ENCODE measurements at regions not wholly inside any gene's neighbourhood (a gene's known extent, or its start where the extent isn't known, plus 50 kb on each side); places are given as distances from the start of the nearest gene placed in this dataset.

DNA sequence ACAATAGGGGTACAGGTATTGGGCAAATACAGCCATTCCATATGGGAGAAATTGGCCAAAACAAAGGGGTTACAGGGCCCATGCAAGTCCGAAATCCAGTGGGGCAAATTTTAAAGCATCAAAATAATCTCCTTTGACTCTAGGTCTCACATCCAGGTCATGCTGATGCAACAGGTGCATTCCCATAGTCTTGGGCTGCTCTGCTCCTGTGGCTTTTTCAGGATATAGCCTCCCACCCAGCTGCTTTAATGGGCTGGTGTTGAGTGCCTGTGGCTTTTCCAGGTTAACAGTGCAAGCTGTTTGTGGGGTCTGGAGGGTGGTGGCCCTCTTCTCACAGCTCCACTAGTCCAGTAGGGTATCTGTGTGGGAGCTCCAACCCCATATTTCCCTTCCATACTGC is 607.1 kb downstream of the MEI4 start:
- H3K4me3 Mint-ChIP-seq, result no peak overlapping the region
- no peak for ATAC-seq
- no peaks in the 10 kb centered on the region for H3K79me2 ChIP-seq (replicated peaks; ENCODE audit: insufficient read depth)
- H3K27me3 ChIP-seq (ENCODE audit: insufficient read depth), result no peaks in the 10 kb centered on the region
- H3K4me1 Mint-ChIP-seq, result 0 out of 3 replicates have a peak, but pooled peaks cover 3% of the 10 kb centered on the region
- no peaks in the 10 kb centered on the region for H3K27me3 Mint-ChIP-seq (ENCODE audit: insufficient read depth, low read depth, poor library complexity)
- H3K4me3 ChIP-seq, result no peak overlapping the region
- H3F3A ChIP-seq (replicated peaks; ENCODE audit: low read depth), result no peaks in the 10 kb centered on the region
- DNase-seq (ENCODE audit: low spot score), result no peak
- peaks cover 12% of the 10 kb centered on the region for H3K9me3 Mint-ChIP-seq
- TF ChIP-seq NANOG (IDR thresholded peaks at IDR 0.05; ENCODE audit: borderline replicate concordance), result no peak
- TF ChIP-seq, protein P1, sequence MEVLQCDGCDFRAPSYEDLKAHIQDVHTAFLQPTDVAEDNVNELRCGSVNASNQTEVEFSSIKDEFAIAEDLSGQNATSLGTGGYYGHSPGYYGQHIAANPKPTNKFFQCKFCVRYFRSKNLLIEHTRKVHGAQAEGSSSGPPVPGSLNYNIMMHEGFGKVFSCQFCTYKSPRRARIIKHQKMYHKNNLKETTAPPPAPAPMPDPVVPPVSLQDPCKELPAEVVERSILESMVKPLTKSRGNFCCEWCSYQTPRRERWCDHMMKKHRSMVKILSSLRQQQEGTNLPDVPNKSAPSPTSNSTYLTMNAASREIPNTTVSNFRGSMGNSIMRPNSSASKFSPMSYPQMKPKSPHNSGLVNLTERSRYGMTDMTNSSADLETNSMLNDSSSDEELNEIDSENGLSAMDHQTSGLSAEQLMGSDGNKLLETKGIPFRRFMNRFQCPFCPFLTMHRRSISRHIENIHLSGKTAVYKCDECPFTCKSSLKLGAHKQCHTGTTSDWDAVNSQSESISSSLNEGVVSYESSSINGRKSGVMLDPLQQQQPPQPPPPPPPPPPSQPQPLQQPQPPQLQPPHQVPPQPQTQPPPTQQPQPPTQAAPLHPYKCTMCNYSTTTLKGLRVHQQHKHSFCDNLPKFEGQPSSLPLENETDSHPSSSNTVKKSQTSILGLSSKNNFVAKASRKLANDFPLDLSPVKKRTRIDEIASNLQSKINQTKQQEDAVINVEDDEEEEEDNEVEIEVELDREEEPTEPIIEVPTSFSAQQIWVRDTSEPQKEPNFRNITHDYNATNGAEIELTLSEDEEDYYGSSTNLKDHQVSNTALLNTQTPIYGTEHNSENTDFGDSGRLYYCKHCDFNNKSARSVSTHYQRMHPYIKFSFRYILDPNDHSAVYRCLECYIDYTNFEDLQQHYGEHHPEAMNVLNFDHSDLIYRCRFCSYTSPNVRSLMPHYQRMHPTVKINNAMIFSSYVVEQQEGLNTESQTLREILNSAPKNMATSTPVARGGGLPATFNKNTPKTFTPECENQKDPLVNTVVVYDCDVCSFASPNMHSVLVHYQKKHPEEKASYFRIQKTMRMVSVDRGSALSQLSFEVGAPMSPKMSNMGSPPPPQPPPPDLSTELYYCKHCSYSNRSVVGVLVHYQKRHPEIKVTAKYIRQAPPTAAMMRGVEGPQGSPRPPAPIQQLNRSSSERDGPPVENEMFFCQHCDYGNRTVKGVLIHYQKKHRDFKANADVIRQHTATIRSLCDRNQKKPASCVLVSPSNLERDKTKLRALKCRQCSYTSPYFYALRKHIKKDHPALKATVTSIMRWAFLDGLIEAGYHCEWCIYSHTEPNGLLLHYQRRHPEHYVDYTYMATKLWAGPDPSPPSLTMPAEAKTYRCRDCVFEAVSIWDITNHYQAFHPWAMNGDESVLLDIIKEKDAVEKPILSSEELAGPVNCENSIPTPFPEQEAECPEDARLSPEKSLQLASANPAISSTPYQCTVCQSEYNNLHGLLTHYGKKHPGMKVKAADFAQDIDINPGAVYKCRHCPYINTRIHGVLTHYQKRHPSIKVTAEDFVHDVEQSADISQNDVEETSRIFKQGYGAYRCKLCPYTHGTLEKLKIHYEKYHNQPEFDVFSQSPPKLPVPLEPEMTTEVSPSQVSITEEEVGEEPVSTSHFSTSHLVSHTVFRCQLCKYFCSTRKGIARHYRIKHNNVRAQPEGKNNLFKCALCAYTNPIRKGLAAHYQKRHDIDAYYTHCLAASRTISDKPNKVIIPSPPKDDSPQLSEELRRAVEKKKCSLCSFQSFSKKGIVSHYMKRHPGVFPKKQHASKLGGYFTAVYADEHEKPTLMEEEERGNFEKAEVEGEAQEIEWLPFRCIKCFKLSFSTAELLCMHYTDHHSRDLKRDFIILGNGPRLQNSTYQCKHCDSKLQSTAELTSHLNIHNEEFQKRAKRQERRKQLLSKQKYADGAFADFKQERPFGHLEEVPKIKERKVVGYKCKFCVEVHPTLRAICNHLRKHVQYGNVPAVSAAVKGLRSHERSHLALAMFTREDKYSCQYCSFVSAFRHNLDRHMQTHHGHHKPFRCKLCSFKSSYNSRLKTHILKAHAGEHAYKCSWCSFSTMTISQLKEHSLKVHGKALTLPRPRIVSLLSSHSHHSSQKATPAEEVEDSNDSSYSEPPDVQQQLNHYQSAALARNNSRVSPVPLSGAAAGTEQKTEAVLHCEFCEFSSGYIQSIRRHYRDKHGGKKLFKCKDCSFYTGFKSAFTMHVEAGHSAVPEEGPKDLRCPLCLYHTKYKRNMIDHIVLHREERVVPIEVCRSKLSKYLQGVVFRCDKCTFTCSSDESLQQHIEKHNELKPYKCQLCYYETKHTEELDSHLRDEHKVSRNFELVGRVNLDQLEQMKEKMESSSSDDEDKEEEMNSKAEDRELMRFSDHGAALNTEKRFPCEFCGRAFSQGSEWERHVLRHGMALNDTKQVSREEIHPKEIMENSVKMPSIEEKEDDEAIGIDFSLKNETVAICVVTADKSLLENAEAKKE (CRISPR knock-in tag; IDR thresholded peaks at IDR 0.05), result no peak
- TF ChIP-seq, protein P2, sequence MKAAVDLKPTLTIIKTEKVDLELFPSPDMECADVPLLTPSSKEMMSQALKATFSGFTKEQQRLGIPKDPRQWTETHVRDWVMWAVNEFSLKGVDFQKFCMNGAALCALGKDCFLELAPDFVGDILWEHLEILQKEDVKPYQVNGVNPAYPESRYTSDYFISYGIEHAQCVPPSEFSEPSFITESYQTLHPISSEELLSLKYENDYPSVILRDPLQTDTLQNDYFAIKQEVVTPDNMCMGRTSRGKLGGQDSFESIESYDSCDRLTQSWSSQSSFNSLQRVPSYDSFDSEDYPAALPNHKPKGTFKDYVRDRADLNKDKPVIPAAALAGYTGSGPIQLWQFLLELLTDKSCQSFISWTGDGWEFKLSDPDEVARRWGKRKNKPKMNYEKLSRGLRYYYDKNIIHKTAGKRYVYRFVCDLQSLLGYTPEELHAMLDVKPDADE (IDR thresholded peaks at IDR 0.05), result no peak
- TF ChIP-seq, protein P3, sequence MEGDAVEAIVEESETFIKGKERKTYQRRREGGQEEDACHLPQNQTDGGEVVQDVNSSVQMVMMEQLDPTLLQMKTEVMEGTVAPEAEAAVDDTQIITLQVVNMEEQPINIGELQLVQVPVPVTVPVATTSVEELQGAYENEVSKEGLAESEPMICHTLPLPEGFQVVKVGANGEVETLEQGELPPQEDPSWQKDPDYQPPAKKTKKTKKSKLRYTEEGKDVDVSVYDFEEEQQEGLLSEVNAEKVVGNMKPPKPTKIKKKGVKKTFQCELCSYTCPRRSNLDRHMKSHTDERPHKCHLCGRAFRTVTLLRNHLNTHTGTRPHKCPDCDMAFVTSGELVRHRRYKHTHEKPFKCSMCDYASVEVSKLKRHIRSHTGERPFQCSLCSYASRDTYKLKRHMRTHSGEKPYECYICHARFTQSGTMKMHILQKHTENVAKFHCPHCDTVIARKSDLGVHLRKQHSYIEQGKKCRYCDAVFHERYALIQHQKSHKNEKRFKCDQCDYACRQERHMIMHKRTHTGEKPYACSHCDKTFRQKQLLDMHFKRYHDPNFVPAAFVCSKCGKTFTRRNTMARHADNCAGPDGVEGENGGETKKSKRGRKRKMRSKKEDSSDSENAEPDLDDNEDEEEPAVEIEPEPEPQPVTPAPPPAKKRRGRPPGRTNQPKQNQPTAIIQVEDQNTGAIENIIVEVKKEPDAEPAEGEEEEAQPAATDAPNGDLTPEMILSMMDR (conservative IDR thresholded peaks at IDR 0.05; ENCODE audit: low read depth in 2 of 2), result no peak
- no peak for TF ChIP-seq EZH2phosphoT487 (IDR thresholded peaks at IDR 0.05; ENCODE audit: unreplicated experiment)
- TF ChIP-seq, protein P4, sequence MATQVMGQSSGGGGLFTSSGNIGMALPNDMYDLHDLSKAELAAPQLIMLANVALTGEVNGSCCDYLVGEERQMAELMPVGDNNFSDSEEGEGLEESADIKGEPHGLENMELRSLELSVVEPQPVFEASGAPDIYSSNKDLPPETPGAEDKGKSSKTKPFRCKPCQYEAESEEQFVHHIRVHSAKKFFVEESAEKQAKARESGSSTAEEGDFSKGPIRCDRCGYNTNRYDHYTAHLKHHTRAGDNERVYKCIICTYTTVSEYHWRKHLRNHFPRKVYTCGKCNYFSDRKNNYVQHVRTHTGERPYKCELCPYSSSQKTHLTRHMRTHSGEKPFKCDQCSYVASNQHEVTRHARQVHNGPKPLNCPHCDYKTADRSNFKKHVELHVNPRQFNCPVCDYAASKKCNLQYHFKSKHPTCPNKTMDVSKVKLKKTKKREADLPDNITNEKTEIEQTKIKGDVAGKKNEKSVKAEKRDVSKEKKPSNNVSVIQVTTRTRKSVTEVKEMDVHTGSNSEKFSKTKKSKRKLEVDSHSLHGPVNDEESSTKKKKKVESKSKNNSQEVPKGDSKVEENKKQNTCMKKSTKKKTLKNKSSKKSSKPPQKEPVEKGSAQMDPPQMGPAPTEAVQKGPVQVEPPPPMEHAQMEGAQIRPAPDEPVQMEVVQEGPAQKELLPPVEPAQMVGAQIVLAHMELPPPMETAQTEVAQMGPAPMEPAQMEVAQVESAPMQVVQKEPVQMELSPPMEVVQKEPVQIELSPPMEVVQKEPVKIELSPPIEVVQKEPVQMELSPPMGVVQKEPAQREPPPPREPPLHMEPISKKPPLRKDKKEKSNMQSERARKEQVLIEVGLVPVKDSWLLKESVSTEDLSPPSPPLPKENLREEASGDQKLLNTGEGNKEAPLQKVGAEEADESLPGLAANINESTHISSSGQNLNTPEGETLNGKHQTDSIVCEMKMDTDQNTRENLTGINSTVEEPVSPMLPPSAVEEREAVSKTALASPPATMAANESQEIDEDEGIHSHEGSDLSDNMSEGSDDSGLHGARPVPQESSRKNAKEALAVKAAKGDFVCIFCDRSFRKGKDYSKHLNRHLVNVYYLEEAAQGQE (IDR thresholded peaks at IDR 0.05; ENCODE audit: unreplicated experiment), result no peak
- TF ChIP-seq CREB1 (CRISPR knock-in tag; IDR thresholded peaks at IDR 0.05; ENCODE audit: low read depth), result no peak
- TF ChIP-seq ZNF114 (CRISPR knock-in tag; IDR thresholded peaks at IDR 0.05), result no peak
- TF ChIP-seq STAT1 (IDR thresholded peaks at IDR 0.05; ENCODE audit: unreplicated experiment), result no peak
- no peak for TF ChIP-seq EZH2 (IDR thresholded peaks at IDR 0.05; ENCODE audit: low read depth, unreplicated experiment)
- TF ChIP-seq ZNF331 (CRISPR knock-in tag; IDR thresholded peaks at IDR 0.05; ENCODE audit: low read depth), result no peak
- no peak for TF ChIP-seq POLR2AphosphoS5 (IDR thresholded peaks at IDR 0.05; ENCODE audit: low read depth)
- no peak for TF ChIP-seq JUNB (IDR thresholded peaks at IDR 0.05; ENCODE audit: unreplicated experiment)
- no peaks in the 10 kb centered on the region for H4K20me1 ChIP-seq (replicated peaks; ENCODE audit: insufficient read depth)
- H3K4me1 ChIP-seq (ENCODE audit: insufficient read depth), result no peaks in the 10 kb centered on the region
- no peak overlapping the region for H3K4me2 ChIP-seq
- H3K36me3 Mint-ChIP-seq (ENCODE audit: low read depth), result no peaks in the 10 kb centered on the region
- H3K36me3 ChIP-seq (ENCODE audit: insufficient read depth), result no peaks in the 10 kb centered on the region
- H2AFZ ChIP-seq, result no peak overlapping the region
- no peak overlapping the region for H3K27ac ChIP-seq (ENCODE audit: low read depth)
- H3K27ac Mint-ChIP-seq, result no peak overlapping the region
- H3K9me2 ChIP-seq (ENCODE audit: insufficient read depth), result no peaks in the 10 kb centered on the region

Data from GM23338 (cell line).